Vagina (tissue), 2 donors: ENCODE measurements at regions not wholly inside any gene's neighbourhood (a gene's known extent, or its start where the extent isn't known, plus 50 kb on each side); places are given as distances from the start of the nearest gene placed in this dataset.
"Not testable (repeated sequence)": the region's sequence is repeated elsewhere in the genome, so short reads cannot be mapped to it uniquely, and the experiment has no call there.

ENCODE experiments used
- DNase-seq, 2 donors: peaks; one replicate each; pipeline ENCODE4 v3.0.0-alpha.2; 2017; ENCODE audit errors: extremely low spot score in 2 of 2
- H3K27ac ChIP-seq: fragments of 200-600 bp; sonication (generic); one replicate; pipeline ENCODE4 v1.5.1; 2019
- H3K27me3 ChIP-seq: fragments of 200-600 bp; sonication (generic); one replicate; pipeline ENCODE4 v1.5.1; 2019
- H3K36me3 ChIP-seq, 2 donors: fragments of 200-600 bp; sonication (generic); one replicate each; pipeline ENCODE4 v1.5.1; 2017 to 2019
- H3K4me1 ChIP-seq: fragments of 200-600 bp; sonication (generic); one replicate; pipeline ENCODE4 v1.5.1; 2019
- H3K4me3 ChIP-seq, 2 donors: fragments of 200-600 bp; sonication (generic); 1 replicate in 1 of 2; 2 replicates in 1 of 2; pipeline ENCODE4 v1.5.1; 2016 to 2019
- H3K9me3 ChIP-seq: fragments of 200-600 bp; sonication (generic); one replicate; pipeline ENCODE4 v1.5.1; 2019
- CTCF ChIP-seq, 3 experiments: fragments of 450-650 bp in 2 of 3; fragments of 200-600 bp in 1 of 3; sonication (generic) in 1 of 3; IDR thresholded peaks; one replicate each; pipeline ENCODE4 v1.5.1; 2017 to 2019; ENCODE audit warnings: antibody characterized with exemption in 3 of 3, mild to moderate bottlenecking in 2 of 3, moderate library complexity in 2 of 3
- POLR2A ChIP-seq, 2 donors: fragments of 450-650 bp; IDR thresholded peaks; one replicate each; pipeline ENCODE4 v1.6.1; 2017; ENCODE audit warnings: antibody characterized with exemption in 2 of 2, mild to moderate bottlenecking in 2 of 2, moderate library complexity in 2 of 2
- POLR2AphosphoS5 ChIP-seq, 2 donors: sonication (generic); formaldehyde crosslinking; IDR thresholded peaks; one replicate each; pipeline ENCODE4 v1.9.0; 2017; ENCODE audit warnings: antibody characterized with exemption in 2 of 2, mild to moderate bottlenecking in 2 of 2, low read depth in 1 of 2; ENCODE audit not compliant: insufficient read depth in 1 of 2
- intact Hi-C: fragments of 100-400 bp; cut with DNase I; formaldehyde crosslinking; loops from one replicate; pipeline ENCODE4 v1.15.1; 2023

GRCh38 chr10:29774475-29774874, 139.7 kb upstream of the SVIL start:
- no peaks in the 10 kb centered on the region for H3K27me3 ChIP-seq
- H3K9me3 ChIP-seq = no peaks in the 10 kb centered on the region
- no peak overlapping the region for H3K27ac ChIP-seq
- no peak for DNase-seq
- intact Hi-C loops = no loop called here
- H3K4me3 ChIP-seq = no peak overlapping the region
- TF ChIP-seq POLR2AphosphoS5 (IDR thresholded peaks at IDR 0.05; ENCODE audit: insufficient read depth in 1 of 2, low read depth in 1 of 2) (no peak), CTCF (IDR thresholded peaks at IDR 0.05) (no peak), POLR2A (IDR thresholded peaks at IDR 0.05) (no peak)
- no peaks in the 10 kb centered on the region for H3K4me1 ChIP-seq
- H3K36me3 ChIP-seq = no peaks in the 10 kb centered on the region

- no peaks in the 10 kb centered on the region for H3K9me3 ChIP-seq
- H3K36me3 ChIP-seq = no peaks in the 10 kb centered on the region
- intact Hi-C loops = no loop called here
- H3K27me3 ChIP-seq = no peaks in the 10 kb centered on the region
- no peak for DNase-seq
- no peak overlapping the region for H3K27ac ChIP-seq
- no peaks in the 10 kb centered on the region for H3K4me1 ChIP-seq
- H3K4me3 ChIP-seq = no peak overlapping the region
- TF ChIP-seq POLR2AphosphoS5 (IDR thresholded peaks at IDR 0.05; ENCODE audit: insufficient read depth in 1 of 2, low read depth in 1 of 2) = no peak
- no peak for TF ChIP-seq POLR2A (IDR thresholded peaks at IDR 0.05)
- no peak for TF ChIP-seq CTCF (IDR thresholded peaks at IDR 0.05)
These were observed 138.9 kb upstream of the SVIL start for GRCh38 chr10:29773675-29774091.

GRCh38 chr10:29772403-29772802, 137.6 kb upstream of the SVIL start:
- TF ChIP-seq POLR2A (IDR thresholded peaks at IDR 0.05) (no peak), CTCF (IDR thresholded peaks at IDR 0.05) (no peak), POLR2AphosphoS5 (IDR thresholded peaks at IDR 0.05; ENCODE audit: insufficient read depth in 1 of 2, low read depth in 1 of 2) (no peak)
- intact Hi-C loops = no loop called here
- Histone ChIP-seq H3K4me3 (no peak overlapping the region), H3K9me3 (no peaks in the 10 kb centered on the region), H3K36me3 (no peaks in the 10 kb centered on the region), H3K27ac (no peak overlapping the region), H3K4me1 (no peaks in the 10 kb centered on the region), H3K27me3 (no peaks in the 10 kb centered on the region)
- DNase-seq = no peak

GRCh38 chr10:29771376-29771775, 136.6 kb upstream of the SVIL start:
- Histone ChIP-seq H3K9me3 (no peaks in the 10 kb centered on the region), H3K4me1 (no peaks in the 10 kb centered on the region), H3K4me3 (no peak overlapping the region), H3K27ac (no peak overlapping the region), H3K27me3 (no peaks in the 10 kb centered on the region), H3K36me3 (no peaks in the 10 kb centered on the region)
- no peak for DNase-seq
- intact Hi-C loops = no loop called here
- TF ChIP-seq CTCF (IDR thresholded peaks at IDR 0.05) (no peak), POLR2A (IDR thresholded peaks at IDR 0.05) (no peak), POLR2AphosphoS5 (IDR thresholded peaks at IDR 0.05; ENCODE audit: insufficient read depth in 1 of 2, low read depth in 1 of 2) (no peak)

GRCh38 chr10:29769277-29769676, 134.5 kb upstream of the SVIL start:
- H3K36me3 ChIP-seq, H3K4me3 ChIP-seq, H3K27me3 ChIP-seq, H3K9me3 ChIP-seq, intact Hi-C loops, H3K4me1 ChIP-seq, H3K27ac ChIP-seq, DNase-seq: not testable (repeated sequence)

- H3K4me1 ChIP-seq = no peaks in the 10 kb centered on the region
- H3K4me3 ChIP-seq = no peak overlapping the region
- no peak for DNase-seq
- H3K36me3 ChIP-seq = no peaks in the 10 kb centered on the region
- no peaks in the 10 kb centered on the region for H3K9me3 ChIP-seq
- intact Hi-C loops = no loop called here
- no peak overlapping the region for H3K27ac ChIP-seq
- no peak for TF ChIP-seq POLR2AphosphoS5 (IDR thresholded peaks at IDR 0.05; ENCODE audit: insufficient read depth in 1 of 2, low read depth in 1 of 2)
- no peak for TF ChIP-seq CTCF (IDR thresholded peaks at IDR 0.05)
- no peak for TF ChIP-seq POLR2A (IDR thresholded peaks at IDR 0.05)
- H3K27me3 ChIP-seq = no peaks in the 10 kb centered on the region
These were observed 133.2 kb upstream of the SVIL start for GRCh38 chr10:29767968-29768367.
